Spleen (tissue), 7 donors: ENCODE measurements at regions not wholly inside any gene's neighbourhood (a gene's known extent, or its start where the extent isn't known, plus 50 kb on each side); places are given as distances from the start of the nearest gene placed in this dataset.

Source experiments
- CTCF ChIP-seq, 11 experiments: fragments of 200-600 bp in 7 of 11; fragments of 450-650 bp in 4 of 11; sonication (generic) in 4 of 11; IDR thresholded peaks in 8 of 11; conservative IDR thresholded peaks in 3 of 11; 1 replicate in 7 of 11; 2 replicates in 4 of 11; pipeline versions ENCODE4 v1.4.0 to v1.8.0; 2016 to 2021; ENCODE audit warnings: antibody characterized with exemption in 11 of 11, inconsistent platforms in 4 of 11, mild to moderate bottlenecking in 1 of 11
- POLR2A ChIP-seq, 3 donors: fragments of 450-650 bp; IDR thresholded peaks; one replicate each; pipeline ENCODE4 v1.5.1; 2017; ENCODE audit warnings: antibody characterized with exemption in 3 of 3, mild to moderate bottlenecking in 1 of 3
- POLR2AphosphoS5 ChIP-seq, 3 donors: sonication (generic); formaldehyde crosslinking; IDR thresholded peaks; one replicate each; pipeline ENCODE4 v1.5.1; 2017; ENCODE audit warnings: antibody characterized with exemption in 3 of 3
- donor health status: DM: no; HTN: no; CAD: no; lungs with moderate emphysema.
- donor health status: DM: no; HTN: no; CAD: no.
- donor health status: DM: no; HTN: no; CAD: no.

GRCh38 chr2:17162713-17163112, 355.5 kb downstream of the RAD51AP2 start:
- TF ChIP-seq CTCF (IDR thresholded peaks at IDR 0.05 in 8 of 11, conservative IDR thresholded peaks at IDR 0.05 in 3 of 11) (no peak), POLR2AphosphoS5 (IDR thresholded peaks at IDR 0.05) (no peak), POLR2A (IDR thresholded peaks at IDR 0.05) (no peak)
